K562 (cell line): ENCODE measurements at regions not wholly inside any gene's neighbourhood (a gene's known extent, or its start where the extent isn't known, plus 50 kb on each side); places are given as distances from the start of the nearest gene placed in this dataset.

Experiments used
- ATAC-seq: fragments of 200-7000 bp; cut with Tn5 transposase; 3 replicates; pipeline ENCODE4 v1.9.1; 2020; ENCODE audit warnings: moderate library complexity
- BruUV-seq: library from RNA; stranded (reverse); fragments of 400-500 nt; replicated peaks from 2 replicates; lab custom pipeline; 2021; lab: Mats Ljungman, UMichigan
- CTCF ChIA-PET: fragments of 300-600 bp; formaldehyde crosslinking; extraction: SDS; loops from one replicate; lab custom pipeline; 2021; ENCODE audit warnings: low intra/inter-chr PET ratio; lab: Yijun Ruan, JAX
- POLR2A ChIA-PET: fragments of 300-600, 350-650 bp; sonication (Branson Sonifier 250); formaldehyde crosslinking; extraction: SDS; loops from one replicate; lab custom pipeline; 2021; ENCODE audit warnings: antibody characterized with exemption, inconsistent platforms; lab: Yijun Ruan, JAX
- DNase-seq, 4 experiments: peaks; one replicate each; pipeline versions ENCODE4 v3.0.0 to v3.0.0-alpha.2; 2011 to 2018; ENCODE audit warnings: low spot score in 3 of 4, mixed read lengths in 3 of 4; ENCODE audit errors: extremely low read depth in 1 of 4
- FAIRE-seq: peaks from 2 replicates; lab custom pipeline; 2011; peaks lifted over from hg19 to GRCh38; lab: Jason Lieb, UNC
- H2AFZ ChIP-seq: 2 replicates; pipeline ENCODE4 v1.6.0; 2011; ENCODE audit warnings: low read depth, low read length, control low read depth, inconsistent platforms
- H3K27ac ChIP-seq: fragments of 200-600 bp; 3 replicates; pipeline ENCODE4 v1.8.0; 2011; ENCODE audit warnings: low read depth, mild to moderate bottlenecking, control low read depth, inconsistent platforms, low read length, moderate library complexity, mixed read lengths; ENCODE audit errors: extremely low read depth
- H3K27me3 ChIP-seq, 2 experiments: fragments of 300-600 bp in 1 of 2; 2 replicates in 1 of 2; 3 replicates in 1 of 2; pipeline versions ENCODE4 v1.6.0 to v1.8.0; 2011; ENCODE audit warnings: inconsistent platforms in 2 of 2, low read length in 2 of 2, mild to moderate bottlenecking in 1 of 2, mixed read lengths in 1 of 2, moderate library complexity in 1 of 2; ENCODE audit not compliant: control insufficient read depth in 2 of 2, insufficient read depth in 2 of 2
- H3K36me3 ChIP-seq: fragments of 300-600 bp; 3 replicates; pipeline ENCODE4 v1.8.0; 2011; ENCODE audit warnings: mild to moderate bottlenecking, low read length, inconsistent platforms; ENCODE audit not compliant: control insufficient read depth, insufficient read depth
- H3K4me1 ChIP-seq, 2 experiments: fragments of 200-600 bp in 1 of 2; replicated peaks in 1 of 2; 2 replicates in 1 of 2; 3 replicates in 1 of 2; pipeline versions ENCODE4 v1.5.1 to v1.8.0; 2011; ENCODE audit warnings: inconsistent platforms in 2 of 2, low read length in 2 of 2, mild to moderate bottlenecking in 1 of 2, mixed read lengths in 1 of 2, moderate library complexity in 1 of 2; ENCODE audit not compliant: control insufficient read depth in 2 of 2, insufficient read depth in 2 of 2
- H3K4me2 ChIP-seq: 2 replicates; pipeline ENCODE4 v1.6.1; 2011; ENCODE audit warnings: low read length, control low read depth, inconsistent platforms, mixed read lengths; ENCODE audit not compliant: insufficient read depth
- H3K4me3 ChIP-seq: fragments of 200-600 bp; sonication (generic), shearing (Covaris generic); 2 replicates; pipeline ENCODE4 v1.5.1; 2016; ENCODE audit warnings: control low read depth, inconsistent platforms
- H3K79me2 ChIP-seq: fragments of 200-600 bp; 3 replicates; pipeline ENCODE4 v1.8.0; 2011; ENCODE audit warnings: low read length, inconsistent platforms; ENCODE audit not compliant: control insufficient read depth, insufficient read depth
- H3K9ac ChIP-seq, 2 experiments: 2 replicates each; pipeline versions ENCODE4 v1.6.0 to v1.6.1; 2011; ENCODE audit warnings: low read depth in 2 of 2, low read length in 2 of 2, control low read depth in 1 of 2, inconsistent platforms in 1 of 2, mild to moderate bottlenecking in 1 of 2, mixed read lengths in 1 of 2; ENCODE audit not compliant: insufficient read depth in 1 of 2
- H3K9me1 ChIP-seq: one replicate; pipeline ENCODE4 v1.6.0; 2011; ENCODE audit warnings: inconsistent platforms, mild to moderate bottlenecking, low read length, moderate library complexity; ENCODE audit not compliant: control insufficient read depth, insufficient read depth
- H3K9me3 ChIP-seq: replicated peaks from 2 replicates; pipeline ENCODE4 v1.5.1; 2011; ENCODE audit warnings: low read depth, low read length, inconsistent platforms; ENCODE audit not compliant: control insufficient read depth, insufficient read depth
- H4K20me1 ChIP-seq: replicated peaks from 2 replicates; pipeline ENCODE4 v1.6.1; 2011; ENCODE audit warnings: low read length, inconsistent platforms, mixed read lengths; ENCODE audit not compliant: control insufficient read depth, insufficient read depth
- BRCA1 ChIP-seq, 2 experiments: fragments of 450-650 bp in 1 of 2; sonication (generic) in 1 of 2; formaldehyde crosslinking in 1 of 2; IDR thresholded peaks; 2 replicates each; pipeline versions ENCODE4 v1.5.0 to v1.6.1; 2017 to 2020; ENCODE audit warnings: mild to moderate bottlenecking in 1 of 2, missing genetic modification reagents in 1 of 2
- FOXJ2 ChIP-seq: fragments of 200-800 bp; sonication (Bioruptor generic); IDR thresholded peaks from 2 replicates; pipeline ENCODE4 v1.6.1; 2016; ENCODE audit warnings: missing genetic modification characterization, missing compliant biosample characterization
- KDM1A ChIP-seq, 2 experiments: fragments of 450-650 bp; IDR thresholded peaks; 2 replicates each; pipeline ENCODE4 v1.6.1; 2016; ENCODE audit warnings: mild to moderate bottlenecking in 2 of 2
- KLF16 ChIP-seq: IDR thresholded peaks from 2 replicates; pipeline ENCODE4 v1.6.1; 2016; ENCODE audit warnings: antibody characterized with exemption
- PML ChIP-seq: IDR thresholded peaks from 2 replicates; pipeline ENCODE4 v1.6.1; 2012; ENCODE audit warnings: low read length, inconsistent platforms
- POLR2H ChIP-seq: IDR thresholded peaks from 2 replicates; pipeline ENCODE4 v1.6.1; 2016; ENCODE audit warnings: missing genetic modification characterization, low read depth, mild to moderate bottlenecking, control low read depth, missing compliant biosample characterization, moderate library complexity
- TEAD1 ChIP-seq, 2 experiments: fragments of 450-650 bp in 1 of 2; sonication (generic) in 1 of 2; formaldehyde crosslinking; IDR thresholded peaks; 2 replicates each; pipeline versions ENCODE4 v1.4.0 to v1.8.0; 2020 to 2022; ENCODE audit warnings: mild to moderate bottlenecking in 2 of 2, missing genetic modification reagents in 1 of 2
- ZBED1 ChIP-seq: IDR thresholded peaks from 2 replicates; pipeline ENCODE4 v1.6.1; 2014
- ZNF232 ChIP-seq: sonication (generic); formaldehyde crosslinking; IDR thresholded peaks from 2 replicates; pipeline ENCODE4 v1.8.0; 2022; ENCODE audit warnings: mild to moderate bottlenecking, missing genetic modification reagents
- WGBS: fragments of 100-300 bp; shearing (Covaris generic); methylation state at CpG from one replicate; pipeline ENCODE4 v1.1.6; 2016; ENCODE audit warnings: low coverage, mixed read lengths; ENCODE audit not compliant: insufficient coverage; ENCODE audit errors: missing lambda C conversion rate; 5-methylcytosine and 5-hydroxymethylcytosine counted together
- in situ Hi-C: fragments of 300-500 bp; cut with MboI; formaldehyde crosslinking; loops from 4 replicates; pipeline ENCODE4 v1.15.0; 2018; ENCODE audit warnings: inconsistent platforms, mixed read lengths
- intact Hi-C: fragments of 100-400 bp; cut with micrococcal nuclease; formaldehyde crosslinking; loops from 2 replicates; pipeline ENCODE4 v1.14.2; 2022
- TF ChIP-seq, protein P1 (sequence below): IDR thresholded peaks from 3 replicates; pipeline ENCODE4 v1.6.1; 2011; ENCODE audit warnings: borderline replicate concordance, mild to moderate bottlenecking, moderate library complexity; ENCODE audit not compliant: insufficient read length; ENCODE audit errors: extremely low read depth
- TF ChIP-seq, protein P2 (sequence below): sonication (generic); formaldehyde crosslinking; IDR thresholded peaks from 2 replicates; pipeline ENCODE4 v1.8.1; 2022; ENCODE audit warnings: missing genetic modification reagents
- TF ChIP-seq, protein P3 (sequence below): IDR thresholded peaks from 2 replicates; pipeline ENCODE4 v1.6.1; 2016; ENCODE audit warnings: missing genetic modification characterization, missing compliant biosample characterization
- TF ChIP-seq, protein P4 (sequence below), 2 experiments: fragments of 150-350 bp in 1 of 2; IDR thresholded peaks; 2 replicates each; pipeline ENCODE4 v1.6.1; 2012 to 2016; ENCODE audit warnings: low read depth in 2 of 2, low read length in 2 of 2, mild to moderate bottlenecking in 1 of 2, moderate library complexity in 1 of 2

- in situ Hi-C loops (no loop called here), intact Hi-C loops (no loop called here)
- Histone ChIP-seq H2AFZ (no peak overlapping the region), H3K4me2 (no peak overlapping the region), H3K9me1 (no peaks in the 10 kb centered on the region), H3K9ac (no peak overlapping the region), H3K27ac (no peak overlapping the region), H4K20me1 (no peaks in the 10 kb centered on the region), H3K4me1 (no peaks in the 10 kb centered on the region), H3K9me3 (no peaks in the 10 kb centered on the region), H3K4me3 (no peak overlapping the region), H3K27me3 (no peaks in the 10 kb centered on the region), H3K36me3 (no peaks in the 10 kb centered on the region), H3K79me2 (no peaks in the 10 kb centered on the region)
- CTCF ChIA-PET, result no interaction called here
- POLR2A ChIA-PET, result no interaction called here
- BruUV-seq, result no TSS peak
- DNase-seq (no peak), FAIRE-seq (no peak), ATAC-seq (no peak)
- WGBS, result 8% methylated on average over 4 of the region's 4 CpGs
- no peak for TF ChIP-seq KLF16
- TF ChIP-seq, protein P1, sequence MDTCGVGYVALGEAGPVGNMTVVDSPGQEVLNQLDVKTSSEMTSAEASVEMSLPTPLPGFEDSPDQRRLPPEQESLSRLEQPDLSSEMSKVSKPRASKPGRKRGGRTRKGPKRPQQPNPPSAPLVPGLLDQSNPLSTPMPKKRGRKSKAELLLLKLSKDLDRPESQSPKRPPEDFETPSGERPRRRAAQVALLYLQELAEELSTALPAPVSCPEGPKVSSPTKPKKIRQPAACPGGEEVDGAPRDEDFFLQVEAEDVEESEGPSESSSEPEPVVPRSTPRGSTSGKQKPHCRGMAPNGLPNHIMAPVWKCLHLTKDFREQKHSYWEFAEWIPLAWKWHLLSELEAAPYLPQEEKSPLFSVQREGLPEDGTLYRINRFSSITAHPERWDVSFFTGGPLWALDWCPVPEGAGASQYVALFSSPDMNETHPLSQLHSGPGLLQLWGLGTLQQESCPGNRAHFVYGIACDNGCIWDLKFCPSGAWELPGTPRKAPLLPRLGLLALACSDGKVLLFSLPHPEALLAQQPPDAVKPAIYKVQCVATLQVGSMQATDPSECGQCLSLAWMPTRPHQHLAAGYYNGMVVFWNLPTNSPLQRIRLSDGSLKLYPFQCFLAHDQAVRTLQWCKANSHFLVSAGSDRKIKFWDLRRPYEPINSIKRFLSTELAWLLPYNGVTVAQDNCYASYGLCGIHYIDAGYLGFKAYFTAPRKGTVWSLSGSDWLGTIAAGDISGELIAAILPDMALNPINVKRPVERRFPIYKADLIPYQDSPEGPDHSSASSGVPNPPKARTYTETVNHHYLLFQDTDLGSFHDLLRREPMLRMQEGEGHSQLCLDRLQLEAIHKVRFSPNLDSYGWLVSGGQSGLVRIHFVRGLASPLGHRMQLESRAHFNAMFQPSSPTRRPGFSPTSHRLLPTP, result no peak
- TF ChIP-seq, protein P2, sequence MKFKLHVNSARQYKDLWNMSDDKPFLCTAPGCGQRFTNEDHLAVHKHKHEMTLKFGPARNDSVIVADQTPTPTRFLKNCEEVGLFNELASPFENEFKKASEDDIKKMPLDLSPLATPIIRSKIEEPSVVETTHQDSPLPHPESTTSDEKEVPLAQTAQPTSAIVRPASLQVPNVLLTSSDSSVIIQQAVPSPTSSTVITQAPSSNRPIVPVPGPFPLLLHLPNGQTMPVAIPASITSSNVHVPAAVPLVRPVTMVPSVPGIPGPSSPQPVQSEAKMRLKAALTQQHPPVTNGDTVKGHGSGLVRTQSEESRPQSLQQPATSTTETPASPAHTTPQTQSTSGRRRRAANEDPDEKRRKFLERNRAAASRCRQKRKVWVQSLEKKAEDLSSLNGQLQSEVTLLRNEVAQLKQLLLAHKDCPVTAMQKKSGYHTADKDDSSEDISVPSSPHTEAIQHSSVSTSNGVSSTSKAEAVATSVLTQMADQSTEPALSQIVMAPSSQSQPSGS (CRISPR knock-in tag), result no peak
- no peak for TF ChIP-seq FOXJ2 (tag)
- TF ChIP-seq, protein P3, sequence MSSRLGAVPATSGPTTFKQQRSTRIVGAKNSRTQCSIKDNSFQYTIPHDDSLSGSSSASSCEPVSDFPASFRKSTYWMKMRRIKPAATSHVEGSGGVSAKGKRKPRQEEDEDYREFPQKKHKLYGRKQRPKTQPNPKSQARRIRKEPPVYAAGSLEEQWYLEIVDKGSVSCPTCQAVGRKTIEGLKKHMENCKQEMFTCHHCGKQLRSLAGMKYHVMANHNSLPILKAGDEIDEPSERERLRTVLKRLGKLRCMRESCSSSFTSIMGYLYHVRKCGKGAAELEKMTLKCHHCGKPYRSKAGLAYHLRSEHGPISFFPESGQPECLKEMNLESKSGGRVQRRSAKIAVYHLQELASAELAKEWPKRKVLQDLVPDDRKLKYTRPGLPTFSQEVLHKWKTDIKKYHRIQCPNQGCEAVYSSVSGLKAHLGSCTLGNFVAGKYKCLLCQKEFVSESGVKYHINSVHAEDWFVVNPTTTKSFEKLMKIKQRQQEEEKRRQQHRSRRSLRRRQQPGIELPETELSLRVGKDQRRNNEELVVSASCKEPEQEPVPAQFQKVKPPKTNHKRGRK, result no peak
- no peak for TF ChIP-seq KDM1A (IDR thresholded peaks at IDR 0.05)
- no peak for TF ChIP-seq TEAD1 (CRISPR knock-in tag; IDR thresholded peaks at IDR 0.05)
- TF ChIP-seq ZNF232 (CRISPR knock-in tag), result no peak
- no peak for TF ChIP-seq ZBED1
- TF ChIP-seq BRCA1 (IDR thresholded peaks at IDR 0.05), result no peak
- TF ChIP-seq BRCA1 (CRISPR knock-in tag; IDR thresholded peaks at IDR 0.05), result no peak
- no peak for TF ChIP-seq POLR2H (tag)
- TF ChIP-seq PML, result no peak
- TF ChIP-seq, protein P4, sequence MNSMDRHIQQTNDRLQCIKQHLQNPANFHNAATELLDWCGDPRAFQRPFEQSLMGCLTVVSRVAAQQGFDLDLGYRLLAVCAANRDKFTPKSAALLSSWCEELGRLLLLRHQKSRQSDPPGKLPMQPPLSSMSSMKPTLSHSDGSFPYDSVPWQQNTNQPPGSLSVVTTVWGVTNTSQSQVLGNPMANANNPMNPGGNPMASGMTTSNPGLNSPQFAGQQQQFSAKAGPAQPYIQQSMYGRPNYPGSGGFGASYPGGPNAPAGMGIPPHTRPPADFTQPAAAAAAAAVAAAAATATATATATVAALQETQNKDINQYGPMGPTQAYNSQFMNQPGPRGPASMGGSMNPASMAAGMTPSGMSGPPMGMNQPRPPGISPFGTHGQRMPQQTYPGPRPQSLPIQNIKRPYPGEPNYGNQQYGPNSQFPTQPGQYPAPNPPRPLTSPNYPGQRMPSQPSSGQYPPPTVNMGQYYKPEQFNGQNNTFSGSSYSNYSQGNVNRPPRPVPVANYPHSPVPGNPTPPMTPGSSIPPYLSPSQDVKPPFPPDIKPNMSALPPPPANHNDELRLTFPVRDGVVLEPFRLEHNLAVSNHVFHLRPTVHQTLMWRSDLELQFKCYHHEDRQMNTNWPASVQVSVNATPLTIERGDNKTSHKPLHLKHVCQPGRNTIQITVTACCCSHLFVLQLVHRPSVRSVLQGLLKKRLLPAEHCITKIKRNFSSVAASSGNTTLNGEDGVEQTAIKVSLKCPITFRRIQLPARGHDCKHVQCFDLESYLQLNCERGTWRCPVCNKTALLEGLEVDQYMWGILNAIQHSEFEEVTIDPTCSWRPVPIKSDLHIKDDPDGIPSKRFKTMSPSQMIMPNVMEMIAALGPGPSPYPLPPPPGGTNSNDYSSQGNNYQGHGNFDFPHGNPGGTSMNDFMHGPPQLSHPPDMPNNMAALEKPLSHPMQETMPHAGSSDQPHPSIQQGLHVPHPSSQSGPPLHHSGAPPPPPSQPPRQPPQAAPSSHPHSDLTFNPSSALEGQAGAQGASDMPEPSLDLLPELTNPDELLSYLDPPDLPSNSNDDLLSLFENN (IDR thresholded peaks at IDR 0.05; ENCODE audit: low read depth in 2 of 2, low read length in 2 of 2), result no peak
These were observed 64.8 kb upstream of the SLC1A1 start for GRCh38 chr9:4425319-4426045.
